GM18502 (cell line): ENCODE measurements at regions not wholly inside any gene's neighbourhood (a gene's known extent, or its start where the extent isn't known, plus 50 kb on each side); places are given as distances from the start of the nearest gene placed in this dataset.
"Not testable (repeated sequence)": the region's sequence is repeated elsewhere in the genome, so short reads cannot be mapped to it uniquely, and the experiment has no call there.

Source experiments
- ATAC-seq: cut with Tn5 transposase; IDR thresholded peaks from one replicate; pipeline ENCODE4 v1.9.1; 2021; ENCODE audit warnings: mild to moderate bottlenecking; ENCODE audit not compliant: unreplicated experiment, poor library complexity

GRCh38 chr14:106663805-106664410, 1137.5 kb downstream of the TMEM121 start:
- ATAC-seq = peak; percentile 57

GRCh38 chr14:106665814-106666213, 1139.4 kb downstream of the TMEM121 start:
- ATAC-seq = no peak

GRCh38 chr14:106666341-106666740, 1140.0 kb downstream of the TMEM121 start:
- ATAC-seq = no peak

GRCh38 chr14:106670011-106670410, 1143.6 kb downstream of the TMEM121 start:
- ATAC-seq = no peak

GRCh38 chr14:106674093-106674492, 1147.7 kb downstream of the TMEM121 start:
- not testable (repeated sequence) for ATAC-seq

GRCh38 chr14:106674509-106675125, 1148.2 kb downstream of the TMEM121 start:
- ATAC-seq = not testable (repeated sequence)

- not testable (repeated sequence) for ATAC-seq
Measured at GRCh38 chr14:106675716-106676115, 1149.3 kb downstream of the TMEM121 start.

GRCh38 chr14:106679776-106680175, 1153.4 kb downstream of the TMEM121 start:
- ATAC-seq = no peak

- no peak for ATAC-seq
Measured at GRCh38 chr14:106681161-106681560, 1154.8 kb downstream of the TMEM121 start.

- ATAC-seq = no peak
Measured at GRCh38 chr14:106681568-106681967, 1155.2 kb downstream of the TMEM121 start.

- no peak for ATAC-seq
Measured at GRCh38 chr14:106683631-106684030, 1157.2 kb downstream of the TMEM121 start.

GRCh38 chr14:106686533-106686932, 1160.2 kb downstream of the TMEM121 start:
- ATAC-seq = no peak

- no peak for ATAC-seq
Measured at GRCh38 chr14:106690333-106690891, 1164.0 kb downstream of the TMEM121 start.

- ATAC-seq = peak; percentile 75
Measured at GRCh38 chr14:106691601-106692291, 1165.4 kb downstream of the TMEM121 start.

GRCh38 chr14:106694638-106695393, 1168.4 kb downstream of the TMEM121 start:
- ATAC-seq = no peak

GRCh38 chr14:106698620-106699267, 1172.4 kb downstream of the TMEM121 start:
- peak; percentile 73 for ATAC-seq

GRCh38 chr14:106703651-106704050, 1177.3 kb downstream of the TMEM121 start:
- not testable (repeated sequence) for ATAC-seq

GRCh38 chr14:106706488-106706887, 1180.1 kb downstream of the TMEM121 start:
- not testable (repeated sequence) for ATAC-seq

GRCh38 chr14:106710187-106710586, 1183.8 kb downstream of the TMEM121 start:
- not testable (repeated sequence) for ATAC-seq

- ATAC-seq = not testable (repeated sequence)
Measured at GRCh38 chr14:106712513-106712912, 1186.1 kb downstream of the TMEM121 start.
